ENCODE measurements at regions not wholly inside any gene's neighbourhood (a gene's known extent, or its start where the extent isn't known, plus 50 kb on each side); places are given as distances from the start of the nearest gene placed in this dataset.

DNA sequence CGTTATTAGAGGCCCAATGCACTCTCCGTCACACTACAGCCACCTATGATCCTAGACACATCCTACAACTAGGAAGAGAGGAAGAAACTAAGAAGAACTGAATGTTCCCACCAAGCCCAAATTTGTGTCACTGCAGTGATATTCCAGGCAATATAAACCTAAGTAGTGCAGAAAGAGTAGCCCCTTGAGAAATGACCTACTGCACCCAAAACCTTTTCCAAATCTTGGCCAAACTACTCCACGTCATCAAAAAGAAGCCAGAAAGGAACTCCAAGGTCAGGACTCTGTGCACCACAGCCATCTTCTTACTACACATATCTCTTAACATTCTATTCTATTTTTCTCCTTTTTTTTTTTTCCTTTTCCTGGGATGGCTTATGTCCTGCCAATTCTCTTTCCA lies 60.2 kb downstream of the ADAMTS1 start:
- DNase-seq: no peak

DNA sequence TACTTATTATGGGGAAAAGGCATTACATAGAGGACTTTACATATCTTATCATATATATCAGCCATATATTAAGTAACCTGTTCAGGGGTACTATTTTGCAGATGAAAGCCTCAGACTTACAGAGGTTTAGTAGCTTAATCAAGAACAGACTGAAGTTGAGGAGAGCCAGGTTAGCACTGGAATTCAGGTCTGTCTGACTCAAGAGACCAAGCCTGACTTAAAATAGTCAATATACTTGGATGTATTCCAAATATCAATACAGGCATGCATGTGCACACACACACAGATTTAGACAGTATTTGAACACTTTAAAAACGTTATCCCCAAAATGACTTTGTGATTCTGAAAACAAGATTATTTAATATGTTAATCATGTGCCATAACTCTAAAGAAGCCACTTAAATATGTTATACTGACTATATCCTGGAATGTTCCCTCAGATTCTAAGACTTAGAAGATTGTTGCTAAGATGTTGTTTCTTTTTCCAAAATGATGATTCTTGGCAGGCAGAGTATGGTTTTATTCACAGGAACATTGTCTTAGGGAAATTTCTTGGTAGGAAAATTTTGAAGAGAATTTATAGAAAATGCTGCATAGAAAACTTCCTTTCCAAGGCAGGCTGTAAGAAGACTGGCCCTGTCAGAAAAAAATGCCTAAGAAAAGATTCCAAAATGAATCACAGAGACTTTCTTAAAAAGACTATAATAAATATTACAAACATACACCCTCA lies 61.6 kb downstream of the ADAMTS1 start:
- no peak for DNase-seq

DNA sequence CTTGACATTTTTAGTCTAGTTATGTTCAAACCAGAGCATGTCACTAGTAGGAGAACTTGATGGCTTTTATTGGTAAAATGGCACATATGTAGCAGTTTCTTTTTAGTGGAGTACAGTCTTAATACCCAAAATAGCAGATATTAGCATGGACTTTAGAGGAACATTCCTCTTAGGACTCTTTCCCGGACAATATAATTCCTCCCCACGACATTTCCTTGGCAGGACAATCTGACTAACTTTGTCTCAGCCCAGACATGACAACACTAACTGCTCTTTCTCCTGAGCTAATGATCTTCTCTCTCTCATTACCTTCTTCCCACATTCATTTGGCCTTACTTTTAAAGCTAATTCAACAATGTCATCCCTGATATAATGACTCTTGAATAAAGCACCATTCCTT lies 62.5 kb downstream of the ADAMTS1 start:
- DNase-seq: no peak

DNA sequence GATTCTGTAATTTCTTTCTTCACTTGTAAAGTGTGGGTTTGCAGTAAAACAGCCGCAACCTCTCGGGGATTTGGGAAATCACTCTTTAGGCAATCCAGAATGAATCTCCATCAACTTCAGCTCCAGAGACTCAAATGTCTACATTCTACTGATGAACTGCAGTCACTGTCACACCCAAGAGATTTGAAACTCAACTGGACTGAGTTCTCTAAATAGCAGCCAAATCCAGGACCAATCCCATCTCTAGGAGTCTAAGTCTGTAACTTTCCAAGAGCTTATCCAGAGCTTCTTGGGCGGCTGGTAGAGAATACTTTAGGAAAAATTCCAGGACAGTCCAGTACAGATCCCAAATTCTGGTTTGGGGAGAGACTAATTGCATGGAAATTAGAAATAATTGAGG lies 62.9 kb downstream of the ADAMTS1 start:
- no peak for DNase-seq

DNA sequence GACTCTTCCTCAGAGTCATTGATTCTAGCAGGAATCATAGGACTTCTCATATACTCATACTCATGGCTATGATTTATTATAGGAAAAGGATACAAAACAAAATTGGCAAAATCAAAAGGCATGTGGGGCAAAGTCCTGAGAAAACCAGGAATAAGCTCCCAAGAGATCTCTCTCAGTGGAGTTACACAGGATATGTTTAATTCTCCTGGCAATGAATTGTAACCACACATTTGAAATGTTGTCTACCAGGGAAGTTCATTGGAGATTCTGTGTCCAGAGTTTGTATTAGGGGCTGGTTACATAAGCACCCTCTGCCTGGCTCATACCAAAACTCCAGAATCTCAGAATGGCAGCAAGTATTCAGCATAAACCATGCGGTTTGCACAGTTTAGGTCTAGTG lies 63.9 kb downstream of the ADAMTS1 start:
- DNase-seq: no peak

DNA sequence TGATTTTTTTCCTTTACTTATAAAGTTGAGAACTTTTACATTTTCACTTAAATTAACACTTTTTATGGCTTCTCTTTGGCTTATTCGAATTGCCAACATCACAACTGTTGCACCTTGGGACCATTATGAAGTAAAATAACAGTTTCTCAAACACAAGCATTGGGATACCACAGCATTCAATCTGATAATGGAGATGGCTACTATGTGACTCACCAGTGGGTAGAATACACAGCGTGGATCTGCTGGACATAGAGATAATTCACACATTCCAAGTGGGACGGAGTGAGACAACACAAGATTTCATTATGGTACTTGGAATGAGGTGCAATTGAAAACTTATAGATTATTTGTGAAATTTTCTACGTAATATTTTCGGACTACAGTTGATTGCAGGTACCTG lies 68.0 kb downstream of the ADAMTS1 start:
- DNase-seq: no peak

DNA sequence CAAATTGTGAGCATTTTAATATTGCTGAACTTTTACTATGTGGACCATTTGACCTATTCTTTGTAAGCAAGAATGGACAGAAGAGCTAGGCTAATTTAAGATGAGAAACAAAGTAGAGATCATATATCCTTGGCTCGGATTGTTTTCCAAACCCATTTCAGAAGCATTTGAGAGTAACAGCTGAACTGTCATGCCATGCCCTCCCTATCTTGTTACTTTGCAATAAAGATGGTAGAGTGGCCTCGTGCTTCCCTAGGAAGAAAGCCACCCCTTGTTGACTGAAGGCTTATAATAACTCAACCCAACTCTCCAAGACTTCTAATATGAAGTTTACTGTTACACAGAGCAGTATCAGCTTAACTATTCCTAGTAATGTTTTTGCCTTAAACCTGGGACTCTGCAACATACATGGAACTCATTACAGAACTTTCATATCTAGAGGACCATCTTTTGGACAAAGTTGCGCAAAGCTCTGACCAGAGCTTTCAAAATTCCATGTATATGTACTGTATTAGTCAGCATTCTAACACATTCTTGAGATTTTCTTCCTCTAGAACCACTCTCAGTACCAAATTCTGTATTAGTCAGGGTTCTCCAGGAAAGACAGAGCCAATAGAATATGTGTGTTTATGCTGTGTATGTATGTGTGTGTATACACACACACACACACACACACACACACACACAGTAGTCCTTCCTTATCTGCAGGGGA lies 68.7 kb downstream of the ADAMTS1 start:
- DNase-seq: no peak

DNA sequence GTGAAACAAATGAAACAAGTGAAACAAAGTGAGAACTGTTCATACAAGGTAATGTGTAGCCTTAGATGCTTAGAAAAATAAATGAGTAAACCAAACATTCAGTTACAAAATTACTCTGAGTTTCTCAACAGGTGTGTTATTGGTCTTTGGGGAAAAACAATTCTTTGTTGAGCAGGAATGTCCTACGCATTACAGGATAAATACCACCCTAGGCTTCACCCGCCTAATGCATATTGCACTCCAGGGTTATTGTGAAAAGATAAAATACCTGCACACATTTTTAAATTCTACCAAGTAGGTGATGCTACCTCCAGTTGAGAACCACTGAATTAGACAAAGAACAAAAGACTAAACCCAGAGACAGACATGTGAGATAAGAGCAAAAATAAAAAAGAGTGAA lies 72.2 kb downstream of the ADAMTS1 start:
- no peak for DNase-seq

DNA sequence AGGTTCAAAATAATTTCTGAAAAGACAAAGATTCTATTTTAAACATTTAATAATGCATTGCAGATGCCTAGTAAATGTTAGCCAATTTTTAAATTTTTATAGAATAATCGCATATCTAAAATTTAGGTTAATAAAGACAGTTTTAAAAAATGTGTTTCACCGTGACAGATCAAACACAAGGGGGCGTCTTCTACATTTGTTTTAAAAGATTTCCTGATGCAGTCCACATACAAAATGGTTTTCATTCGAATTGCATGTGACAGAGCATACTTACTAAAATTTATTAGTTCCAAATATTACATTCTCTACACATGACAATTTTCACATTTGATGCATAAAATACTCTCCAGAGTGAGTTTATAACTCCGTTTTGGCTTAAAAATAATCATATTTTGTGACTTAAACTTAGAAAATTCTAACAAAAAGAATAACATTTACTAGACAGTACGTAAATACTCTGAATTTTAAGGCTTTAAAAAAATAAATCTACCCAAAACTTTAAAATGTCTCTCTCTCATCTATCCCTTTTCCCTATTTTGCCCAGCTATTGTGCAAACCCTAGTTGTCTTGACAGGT lies 75.5 kb downstream of the ADAMTS1 start:
- peak; percentile 5 for DNase-seq

DNA sequence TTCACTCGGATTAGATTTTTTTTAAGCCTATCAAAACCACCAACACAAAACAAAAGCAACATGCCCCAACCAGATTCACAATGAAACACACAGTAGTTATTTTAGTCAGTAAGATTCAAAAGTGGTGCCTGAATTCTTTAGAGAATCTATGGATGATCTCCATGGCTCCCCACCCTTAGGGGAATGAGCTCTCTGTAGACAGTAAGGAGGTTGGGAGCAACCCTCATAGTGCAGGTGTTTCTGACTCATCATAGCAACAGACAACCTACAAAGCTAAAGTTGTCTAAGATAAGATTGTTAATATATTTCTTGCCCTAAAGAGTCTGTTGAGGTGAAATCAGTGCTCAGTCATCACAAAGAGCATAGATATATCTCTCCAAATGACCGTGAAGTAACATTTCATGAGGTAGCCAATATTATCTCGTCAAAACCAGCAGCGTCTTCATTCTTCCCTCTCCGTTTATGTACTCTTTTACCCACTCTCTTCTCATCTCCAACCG lies 78.3 kb downstream of the ADAMTS1 start:
- no peak for DNase-seq

DNA sequence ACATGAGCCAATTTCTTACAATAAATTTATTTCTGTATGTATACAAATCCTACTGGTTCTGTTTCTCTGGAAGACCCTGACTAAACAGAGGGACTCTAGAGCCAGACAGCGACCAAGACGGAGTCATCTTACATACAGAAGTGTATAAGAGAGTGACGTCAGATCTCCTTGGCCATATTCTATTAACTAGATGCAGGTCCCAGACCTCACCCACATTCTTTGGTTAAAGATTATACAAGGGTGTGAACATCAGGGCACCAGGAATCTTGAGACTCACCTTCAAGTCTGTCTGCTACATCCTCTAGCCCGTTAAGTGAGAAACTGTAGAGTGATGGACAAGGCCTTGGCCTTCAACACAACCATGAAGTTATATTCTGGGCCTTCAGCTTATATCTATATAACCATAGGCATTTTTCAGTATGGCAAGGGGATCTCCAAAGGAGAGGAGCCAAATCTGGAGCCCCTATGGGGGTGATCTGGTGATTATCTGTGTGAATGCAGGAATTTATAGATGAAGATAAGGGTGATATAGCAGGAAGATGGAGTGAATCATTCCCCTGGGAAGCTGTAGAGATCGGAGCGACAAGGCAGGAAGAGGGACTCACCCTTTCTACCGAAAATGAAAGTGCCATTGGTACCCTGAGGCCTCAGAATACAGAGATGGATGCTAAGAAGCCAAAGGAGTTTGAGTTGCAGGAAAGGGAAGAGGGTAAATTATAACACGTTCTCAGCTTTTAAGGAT lies 83.9 kb downstream of the ADAMTS1 start:
- no peak for DNase-seq

DNA sequence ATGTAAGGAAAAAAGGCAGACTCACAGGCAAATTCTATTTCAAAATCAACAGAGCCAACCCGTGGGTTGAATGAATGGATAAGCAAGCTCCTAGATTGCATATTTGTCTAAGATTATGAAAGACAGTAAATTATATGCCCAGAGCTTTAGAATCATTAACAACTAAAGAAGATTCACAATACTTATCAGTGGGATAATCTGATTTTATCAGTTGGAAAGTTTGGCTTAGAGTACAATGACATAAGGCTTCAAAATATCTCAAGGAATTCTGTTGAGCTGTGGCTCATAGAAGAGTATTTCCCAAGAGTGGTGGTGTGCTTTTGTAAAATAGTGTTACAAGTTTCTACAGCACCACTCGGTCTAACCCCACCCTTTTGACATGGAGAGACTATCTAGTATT lies 85.5 kb downstream of the ADAMTS1 start:
- DNase-seq: no peak

DNA sequence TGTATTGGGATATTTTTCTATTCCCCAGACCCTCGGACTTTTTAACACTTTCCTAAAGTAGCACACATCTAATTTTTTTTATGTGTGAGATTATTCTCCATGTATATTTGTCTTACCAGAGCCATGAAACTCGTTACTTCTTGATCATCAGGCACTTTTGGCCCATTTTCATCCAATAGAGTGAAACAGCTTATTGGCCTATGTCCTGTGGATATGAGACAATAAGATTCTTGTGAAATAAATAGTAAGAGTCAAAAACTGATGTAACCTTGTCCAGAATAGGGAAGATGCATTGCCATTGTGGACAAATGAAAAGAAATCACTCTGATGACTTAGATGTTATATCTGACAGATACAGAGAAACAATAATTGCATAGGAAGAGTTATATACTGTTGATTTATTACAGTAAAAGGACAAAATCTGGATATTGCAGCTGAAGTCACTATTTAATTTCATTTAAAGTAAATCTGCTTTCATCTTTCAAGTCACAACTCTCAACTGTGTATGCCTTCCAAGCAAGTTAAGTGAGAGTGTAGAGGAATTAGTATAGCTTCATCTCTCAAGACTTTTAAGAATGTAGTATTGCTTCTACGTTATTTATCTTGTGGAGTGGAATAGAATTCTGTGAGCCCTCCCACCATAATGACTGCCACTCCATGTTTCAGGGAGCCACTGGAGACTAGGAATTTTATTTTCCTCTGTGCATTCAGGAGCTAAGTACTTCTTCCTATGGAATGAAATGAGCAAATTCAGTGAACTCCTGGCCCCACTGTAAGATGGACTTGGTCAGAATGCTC lies 86.9 kb downstream of the ADAMTS1 start:
- DNase-seq: no peak

DNA sequence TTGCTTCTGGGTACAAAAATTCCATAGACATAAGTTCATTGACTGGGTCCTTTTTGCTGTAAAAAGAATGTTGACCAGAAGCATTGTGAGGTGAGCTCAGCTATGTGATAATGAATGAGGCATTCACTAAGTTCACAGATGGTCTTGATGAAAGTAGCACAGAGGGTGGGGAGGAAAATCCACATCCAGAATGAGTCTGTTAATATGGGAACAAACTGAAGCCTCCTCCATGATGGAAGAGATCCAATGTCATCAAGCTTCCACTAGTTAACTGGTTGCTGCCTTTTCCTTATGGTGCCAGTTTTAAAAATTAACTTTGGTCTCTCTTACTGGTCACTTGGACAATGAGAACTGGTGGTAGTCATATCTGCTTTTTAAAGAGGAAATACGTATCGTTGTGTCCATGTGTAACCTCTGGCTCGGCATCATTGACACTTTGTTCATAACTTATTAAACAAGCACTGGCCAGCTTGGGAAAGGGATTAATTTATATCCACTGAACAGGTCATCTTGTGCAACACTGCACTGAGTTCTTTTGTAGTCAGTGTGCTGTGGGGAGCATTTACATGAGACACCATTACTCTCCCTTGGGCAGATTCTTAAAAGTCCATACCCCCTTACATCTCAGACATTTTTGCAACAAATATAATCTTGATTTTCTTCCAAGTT lies 88.6 kb downstream of the ADAMTS1 start:
- DNase-seq: no peak

DNA sequence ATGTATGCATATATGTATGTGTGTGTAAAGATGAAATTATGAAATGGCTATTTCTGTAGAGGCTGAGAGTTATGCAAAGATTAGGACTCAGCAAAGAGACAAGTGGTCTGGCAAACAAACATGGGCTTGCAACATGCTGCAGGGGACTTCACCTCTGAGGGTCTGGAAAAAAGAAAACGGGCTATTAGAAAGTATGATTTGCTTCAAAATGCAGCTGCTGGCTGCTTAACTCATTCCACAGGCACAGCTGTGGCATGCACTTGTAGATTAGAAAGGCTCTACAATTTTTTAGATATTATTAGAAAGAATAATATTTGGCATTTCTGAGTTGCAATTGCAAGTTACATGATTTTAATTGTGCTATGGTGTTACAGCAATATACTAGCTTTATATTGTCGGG lies 90.4 kb downstream of the ADAMTS1 start:
- DNase-seq: no peak

DNA sequence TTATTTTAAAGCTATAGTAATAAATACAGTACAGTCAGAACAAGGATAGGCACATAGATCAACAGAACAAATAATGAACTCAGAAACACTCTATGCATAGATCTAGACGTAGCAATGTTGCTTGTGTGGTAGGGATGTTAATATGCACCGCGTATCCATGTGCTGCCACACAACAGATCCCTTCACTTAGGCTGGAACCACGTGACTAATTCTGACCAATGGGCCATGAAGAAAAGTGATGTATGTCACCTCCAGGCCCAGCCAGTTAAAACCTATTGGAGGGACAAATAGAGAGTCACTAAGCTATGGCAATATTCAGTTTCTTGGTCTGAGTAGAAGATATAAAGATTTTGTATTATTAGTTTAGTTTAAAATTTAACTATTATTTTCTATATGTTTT lies 91.4 kb downstream of the ADAMTS1 start:
- DNase-seq: no peak

DNA sequence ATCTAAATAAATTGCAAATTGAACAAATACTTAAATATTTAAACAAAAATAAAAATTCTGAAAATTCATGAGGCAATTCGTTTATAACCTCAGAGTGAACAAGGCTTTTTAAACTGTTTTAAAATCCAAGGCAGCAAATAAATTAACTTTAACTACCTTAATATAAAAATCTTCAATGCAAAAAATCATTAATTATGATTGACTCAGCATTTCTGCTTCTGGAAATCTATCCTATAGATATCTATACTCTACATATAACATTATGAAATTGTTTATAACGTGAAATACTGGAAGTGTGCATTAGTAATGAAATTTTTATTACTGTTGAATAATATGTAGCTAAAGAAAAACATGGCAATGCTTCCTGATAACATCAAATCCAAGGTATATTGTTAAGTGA lies 92.4 kb downstream of the ADAMTS1 start:
- DNase-seq: no peak

DNA sequence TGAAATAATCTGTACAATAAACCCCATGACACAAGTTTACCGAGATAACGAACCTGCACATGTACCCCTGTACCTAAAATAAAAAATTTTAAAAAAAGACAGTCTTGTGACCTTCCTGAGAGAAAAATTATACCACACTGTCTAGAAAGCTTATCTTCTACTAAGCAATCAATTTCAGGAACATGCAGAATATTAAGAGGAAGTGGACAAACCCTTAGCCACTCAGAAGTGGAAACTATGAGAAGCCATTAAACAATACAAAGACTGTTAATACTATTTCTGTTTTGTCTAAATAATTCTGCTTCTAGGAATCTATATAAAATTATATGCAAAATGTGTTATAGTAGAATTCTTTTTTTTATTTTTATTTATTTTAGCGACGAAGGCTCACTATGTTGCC lies 93.9 kb downstream of the ADAMTS1 start:
- DNase-seq: no peak

DNA sequence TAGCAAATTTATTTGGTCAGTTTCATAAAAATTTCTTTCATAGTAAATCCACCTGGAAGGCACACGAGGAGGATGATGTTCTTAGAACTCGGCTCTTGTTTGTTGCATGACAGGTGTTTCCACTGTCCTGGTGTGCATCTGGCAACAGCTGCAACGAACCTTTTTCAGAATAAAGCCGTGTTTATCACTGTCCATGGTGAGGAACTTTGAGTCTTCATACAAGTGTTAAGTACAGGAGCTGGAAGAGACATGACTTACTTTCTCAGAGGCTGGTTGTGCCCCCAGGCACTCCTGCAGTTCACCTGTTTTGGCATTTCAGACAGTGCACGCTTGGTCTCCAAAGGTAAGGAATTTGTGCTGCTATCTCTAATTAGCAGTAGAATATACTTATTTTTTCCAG lies 97.1 kb downstream of the ADAMTS1 start:
- DNase-seq: no peak

DNA sequence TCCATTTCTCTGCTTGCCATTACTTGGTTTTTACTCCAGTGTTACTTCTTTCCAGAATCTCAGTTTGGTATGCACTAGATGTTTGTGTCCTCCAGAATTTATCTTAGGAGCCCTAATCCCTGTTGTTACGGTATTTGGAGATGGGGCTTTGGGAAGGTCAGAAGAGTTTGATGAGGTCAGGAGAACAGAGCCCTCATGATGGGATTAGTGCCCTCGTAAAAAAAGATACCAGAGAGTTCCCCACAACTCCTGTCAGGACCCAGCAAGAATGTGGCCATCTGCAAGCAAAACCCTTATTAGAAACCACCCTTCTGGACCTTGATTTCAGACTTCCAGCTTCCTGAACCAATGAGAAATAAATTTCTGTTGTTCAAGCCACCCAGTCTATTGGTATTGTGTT lies 98.0 kb downstream of the ADAMTS1 start:
- no peak for DNase-seq

DNA sequence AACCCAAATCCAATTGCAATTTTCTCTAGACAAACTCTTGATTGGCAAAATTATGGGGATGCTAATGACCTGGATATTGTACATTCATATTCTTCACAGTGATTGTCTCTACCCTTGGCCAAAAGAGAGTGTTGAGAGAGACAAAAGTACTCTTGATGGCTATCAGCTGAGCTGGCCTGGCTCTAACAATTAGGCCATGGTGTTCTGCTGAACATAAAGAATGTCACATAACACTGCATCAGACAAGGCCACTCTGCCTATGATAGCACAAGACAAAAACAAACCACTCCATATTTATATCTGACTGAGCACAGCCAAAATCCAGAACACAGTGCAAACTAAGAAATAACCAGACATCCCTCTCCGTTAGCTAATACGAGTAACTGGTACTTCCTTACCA lies 101.7 kb downstream of the ADAMTS1 start:
- DNase-seq: no peak

DNA sequence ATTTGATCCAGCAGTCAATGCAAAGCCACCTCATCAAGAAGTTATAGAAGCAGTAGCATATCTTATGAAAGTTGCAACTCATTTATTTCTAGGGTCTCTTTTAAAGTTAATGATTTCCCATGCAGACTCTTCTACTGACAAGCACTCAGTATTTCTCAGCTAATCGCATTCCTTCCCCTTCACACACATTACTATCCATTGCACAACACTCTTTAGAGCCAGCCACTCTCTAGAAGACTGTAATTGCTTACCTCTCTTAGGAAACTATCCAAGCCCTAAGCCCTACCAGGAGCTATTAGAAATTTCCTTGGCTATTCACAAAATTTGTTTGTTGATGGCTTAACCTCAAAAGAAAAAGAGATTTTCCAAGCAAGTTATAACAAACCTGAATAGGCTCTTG lies 106.0 kb downstream of the ADAMTS1 start:
- no peak for DNase-seq
